Liver (tissue), 8 donors: ENCODE measurements at regions not wholly inside any gene's neighbourhood (a gene's known extent, or its start where the extent isn't known, plus 50 kb on each side); places are given as distances from the start of the nearest gene placed in this dataset.

Source experiments
- DNase-seq: peaks from one replicate; pipeline ENCODE4 v3.0.0-alpha.2; 2017; ENCODE audit warnings: low spot score
- H3K27ac ChIP-seq, 2 donors: one replicate each; pipeline ENCODE4 v1.7.0; 2013; ENCODE audit warnings: inconsistent platforms in 2 of 2, low read length in 2 of 2, control low read depth in 1 of 2, low read depth in 1 of 2, mild to moderate bottlenecking in 1 of 2
- H3K27me3 ChIP-seq, 4 donors: one replicate each; pipeline versions ENCODE4 v1.6.1 to v1.7.0; 2013; ENCODE audit warnings: low read length in 3 of 4, inconsistent platforms in 1 of 4, mild to moderate bottlenecking in 1 of 4, moderate library complexity in 1 of 4; ENCODE audit not compliant: control insufficient read depth in 4 of 4, insufficient read depth in 4 of 4
- H3K36me3 ChIP-seq, 4 donors: one replicate each; pipeline versions ENCODE4 v1.6.1 to v1.7.0; 2013; ENCODE audit warnings: low read length in 3 of 4, mild to moderate bottlenecking in 3 of 4, low read depth in 1 of 4, moderate library complexity in 1 of 4; ENCODE audit not compliant: control insufficient read depth in 4 of 4, insufficient read depth in 3 of 4
- H3K4me1 ChIP-seq, 4 donors: one replicate each; pipeline versions ENCODE4 v1.6.1 to v1.7.0; 2013; ENCODE audit warnings: low read length in 3 of 4, mild to moderate bottlenecking in 3 of 4, moderate library complexity in 1 of 4; ENCODE audit not compliant: control insufficient read depth in 4 of 4, insufficient read depth in 4 of 4
- H3K4me3 ChIP-seq, 3 donors: one replicate each; pipeline versions ENCODE4 v1.6.1 to v1.7.0; 2013; ENCODE audit warnings: low read length in 3 of 3, control low read depth in 1 of 3, low read depth in 1 of 3, mild to moderate bottlenecking in 1 of 3
- H3K9ac ChIP-seq, 2 donors: one replicate each; pipeline ENCODE4 v1.7.0; 2013; ENCODE audit warnings: low read length in 2 of 2, mild to moderate bottlenecking in 2 of 2, moderate library complexity in 2 of 2, control low read depth in 1 of 2, low read depth in 1 of 2
- H3K9me3 ChIP-seq, 4 donors: one replicate each; pipeline versions ENCODE4 v1.6.1 to v1.7.0; 2013; ENCODE audit warnings: low read length in 3 of 4; ENCODE audit not compliant: control insufficient read depth in 4 of 4
- EGR1 ChIP-seq, 2 donors: IDR thresholded peaks; 2 replicates each; pipeline ENCODE4 v1.6.1; 2016 to 2018; ENCODE audit warnings: antibody characterized with exemption in 2 of 2, low read depth in 2 of 2
- FOXA2 ChIP-seq: IDR thresholded peaks from 2 replicates; pipeline ENCODE4 v1.6.1; 2016; ENCODE audit warnings: antibody characterized with exemption
- HNF4G ChIP-seq: IDR thresholded peaks from 2 replicates; pipeline ENCODE4 v1.6.1; 2016; ENCODE audit warnings: antibody characterized with exemption
- JUND ChIP-seq, 2 donors: IDR thresholded peaks; 2 replicates each; pipeline ENCODE4 v1.6.1; 2016; ENCODE audit warnings: antibody characterized with exemption in 2 of 2
- NR2F2 ChIP-seq: IDR thresholded peaks from 2 replicates; pipeline ENCODE4 v1.6.1; 2016; ENCODE audit warnings: antibody characterized with exemption
- RAD21 ChIP-seq, 2 donors: IDR thresholded peaks; 2 replicates each; pipeline ENCODE4 v1.6.1; 2016; ENCODE audit warnings: antibody characterized with exemption in 2 of 2, mild to moderate bottlenecking in 2 of 2
- RXRA ChIP-seq, 2 donors: IDR thresholded peaks; 2 replicates each; pipeline ENCODE4 v1.6.1; 2017 to 2018; ENCODE audit warnings: antibody characterized with exemption in 2 of 2, mild to moderate bottlenecking in 1 of 2
- SP1 ChIP-seq: IDR thresholded peaks from 2 replicates; pipeline ENCODE4 v1.6.1; 2018; ENCODE audit warnings: antibody characterized with exemption, mild to moderate bottlenecking
- YY1 ChIP-seq: IDR thresholded peaks from 2 replicates; pipeline ENCODE4 v1.6.1; 2016; ENCODE audit warnings: antibody characterized with exemption, mild to moderate bottlenecking
- WGBS: extraction: QIAGEN DNeasy Blood & Tissue Kit; methylation state at CpG from one replicate; pipeline ENCODE4 v1.1.7; 2013; 5-methylcytosine and 5-hydroxymethylcytosine counted together
- TF ChIP-seq, protein P1 (sequence below): fragments of 150-350 bp; IDR thresholded peaks from 2 replicates; pipeline ENCODE4 v1.5.1; 2017; ENCODE audit warnings: improper control_type of control experiment, low read depth, low read length; ENCODE audit not compliant: missing input control
- TF ChIP-seq, protein P2 (sequence below): IDR thresholded peaks from 2 replicates; pipeline ENCODE4 v1.6.1; 2016; ENCODE audit warnings: antibody characterized with exemption
- donor health status: healthy.
- donor health status: healthy.
- donor health status: healthy.
- donor health status: healthy.
- donor health status: healthy.

DNA sequence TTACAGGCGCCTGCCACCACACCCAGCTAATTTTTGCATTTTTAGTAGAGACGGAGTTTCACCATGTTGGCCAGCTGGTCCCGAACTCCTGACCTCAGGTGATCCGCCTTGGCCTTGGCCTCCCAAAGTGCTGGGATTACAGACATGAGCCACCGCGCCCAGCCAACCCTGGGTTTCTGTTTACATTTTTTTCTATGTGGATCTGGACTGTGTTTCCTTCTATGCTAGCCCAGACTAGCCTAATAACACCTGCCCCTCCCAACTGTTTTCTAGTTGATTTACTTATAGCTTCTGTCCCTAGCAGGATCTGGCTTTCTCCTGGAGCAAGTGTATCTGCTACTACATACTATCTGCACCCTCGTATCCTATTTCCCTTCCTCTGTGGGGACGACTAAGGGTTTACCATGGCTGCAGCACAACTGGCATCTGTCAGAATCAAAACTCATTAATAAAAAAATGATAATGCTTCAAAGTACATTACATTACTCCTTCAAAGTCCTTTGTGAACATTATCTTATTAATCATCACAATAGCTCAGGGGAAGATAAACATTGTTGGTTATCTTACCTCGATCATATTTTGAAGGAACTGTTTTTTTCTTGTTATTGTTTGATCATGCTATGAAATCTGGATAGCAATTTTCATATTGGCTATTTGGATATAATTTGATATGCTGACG is 228.3 kb downstream of the KLF5 start (continued):
- TF ChIP-seq, protein P1, sequence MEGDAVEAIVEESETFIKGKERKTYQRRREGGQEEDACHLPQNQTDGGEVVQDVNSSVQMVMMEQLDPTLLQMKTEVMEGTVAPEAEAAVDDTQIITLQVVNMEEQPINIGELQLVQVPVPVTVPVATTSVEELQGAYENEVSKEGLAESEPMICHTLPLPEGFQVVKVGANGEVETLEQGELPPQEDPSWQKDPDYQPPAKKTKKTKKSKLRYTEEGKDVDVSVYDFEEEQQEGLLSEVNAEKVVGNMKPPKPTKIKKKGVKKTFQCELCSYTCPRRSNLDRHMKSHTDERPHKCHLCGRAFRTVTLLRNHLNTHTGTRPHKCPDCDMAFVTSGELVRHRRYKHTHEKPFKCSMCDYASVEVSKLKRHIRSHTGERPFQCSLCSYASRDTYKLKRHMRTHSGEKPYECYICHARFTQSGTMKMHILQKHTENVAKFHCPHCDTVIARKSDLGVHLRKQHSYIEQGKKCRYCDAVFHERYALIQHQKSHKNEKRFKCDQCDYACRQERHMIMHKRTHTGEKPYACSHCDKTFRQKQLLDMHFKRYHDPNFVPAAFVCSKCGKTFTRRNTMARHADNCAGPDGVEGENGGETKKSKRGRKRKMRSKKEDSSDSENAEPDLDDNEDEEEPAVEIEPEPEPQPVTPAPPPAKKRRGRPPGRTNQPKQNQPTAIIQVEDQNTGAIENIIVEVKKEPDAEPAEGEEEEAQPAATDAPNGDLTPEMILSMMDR, result no peak
- no peak for TF ChIP-seq SP1
- TF ChIP-seq NR2F2, result no peak

DNA sequence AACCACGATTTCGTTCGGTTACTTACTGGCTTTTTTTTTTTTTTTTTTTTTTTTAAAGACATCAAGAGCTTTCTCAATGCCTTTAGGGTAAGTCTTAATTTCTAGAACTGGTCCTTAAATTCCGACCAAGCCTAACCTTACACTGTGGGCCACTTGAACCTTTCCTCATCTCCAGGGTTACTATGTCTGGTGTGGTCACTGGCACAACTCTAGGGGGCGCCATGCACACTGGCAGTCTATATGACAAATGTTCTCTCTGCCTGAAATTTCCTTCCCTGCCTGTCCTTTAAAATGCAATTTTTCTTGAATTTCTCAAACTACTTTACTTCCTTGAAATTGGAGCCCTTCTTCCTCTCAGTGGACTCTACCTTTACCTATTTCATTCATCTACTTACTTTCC is 227.4 kb downstream of the KLF5 start:
- 91% methylated on average over 5 of the region's 5 CpGs for WGBS
- Histone ChIP-seq H3K4me1 (peaks cover 0 to 2% (median 0%) of the 10 kb centered on the region in 4 donors), H3K9me3 (no peaks in the 10 kb centered on the region), H3K4me3 (no peak overlapping the region), H3K27ac (no peak overlapping the region), H3K36me3 (no peaks in the 10 kb centered on the region), H3K9ac (no peak overlapping the region), H3K27me3 (no peaks in the 10 kb centered on the region)
- TF ChIP-seq RXRA (IDR thresholded peaks at IDR 0.05), result no peak
- TF ChIP-seq RAD21 (IDR thresholded peaks at IDR 0.05), result no peak
- TF ChIP-seq, protein P2, sequence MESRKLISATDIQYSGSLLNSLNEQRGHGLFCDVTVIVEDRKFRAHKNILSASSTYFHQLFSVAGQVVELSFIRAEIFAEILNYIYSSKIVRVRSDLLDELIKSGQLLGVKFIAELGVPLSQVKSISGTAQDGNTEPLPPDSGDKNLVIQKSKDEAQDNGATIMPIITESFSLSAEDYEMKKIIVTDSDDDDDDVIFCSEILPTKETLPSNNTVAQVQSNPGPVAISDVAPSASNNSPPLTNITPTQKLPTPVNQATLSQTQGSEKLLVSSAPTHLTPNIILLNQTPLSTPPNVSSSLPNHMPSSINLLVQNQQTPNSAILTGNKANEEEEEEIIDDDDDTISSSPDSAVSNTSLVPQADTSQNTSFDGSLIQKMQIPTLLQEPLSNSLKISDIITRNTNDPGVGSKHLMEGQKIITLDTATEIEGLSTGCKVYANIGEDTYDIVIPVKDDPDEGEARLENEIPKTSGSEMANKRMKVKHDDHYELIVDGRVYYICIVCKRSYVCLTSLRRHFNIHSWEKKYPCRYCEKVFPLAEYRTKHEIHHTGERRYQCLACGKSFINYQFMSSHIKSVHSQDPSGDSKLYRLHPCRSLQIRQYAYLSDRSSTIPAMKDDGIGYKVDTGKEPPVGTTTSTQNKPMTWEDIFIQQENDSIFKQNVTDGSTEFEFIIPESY, result no peak
- no peak for TF ChIP-seq HNF4G
- no peak for DNase-seq

DNA sequence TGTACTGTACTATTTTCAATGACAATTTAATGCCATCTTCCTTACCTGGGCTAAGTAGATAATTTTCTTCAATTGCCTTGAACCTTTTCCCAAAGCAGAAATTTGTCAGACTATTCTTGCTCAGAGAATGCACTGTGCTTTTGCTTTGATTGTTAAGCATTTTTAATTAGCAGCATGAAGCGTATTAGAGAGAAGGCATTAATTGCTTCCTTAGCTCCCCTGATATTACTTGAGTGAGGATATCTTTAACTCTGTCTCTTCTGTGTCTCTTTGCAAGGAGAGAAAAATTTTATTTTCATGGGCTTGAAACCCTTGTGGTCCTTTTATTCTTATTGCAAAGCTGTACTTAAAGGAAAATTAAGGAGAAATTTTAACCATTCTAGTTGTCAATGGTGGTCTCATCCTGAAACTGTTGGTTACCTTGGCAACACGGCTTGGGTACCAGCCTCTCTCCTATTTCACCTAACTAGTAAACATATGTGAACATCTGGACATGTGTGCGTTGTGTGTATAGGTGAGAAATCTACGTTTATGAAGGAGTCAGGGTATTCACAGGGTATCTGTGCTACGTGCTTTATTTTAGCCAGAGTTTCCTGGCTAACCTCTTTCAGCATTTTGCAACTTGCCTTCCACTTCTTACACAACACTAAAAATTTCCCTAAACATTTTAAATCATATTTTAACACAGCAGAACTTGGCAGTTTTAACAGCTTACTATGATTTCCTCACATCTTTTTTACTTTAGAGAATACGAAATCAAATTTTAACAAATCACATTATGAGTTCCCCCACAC is 225.5 kb downstream of the KLF5 start:
- 88% methylated on average over 6 of the region's 6 CpGs for WGBS
- H3K27me3 ChIP-seq, result no peaks in the 10 kb centered on the region
- H3K27ac ChIP-seq, result no peak overlapping the region
- H3K4me3 ChIP-seq, result no peak overlapping the region
- H3K9me3 ChIP-seq, result no peaks in the 10 kb centered on the region
- no peak for DNase-seq
- no peak for TF ChIP-seq JUND (IDR thresholded peaks at IDR 0.05)
- TF ChIP-seq FOXA2, result no peak
- no peak for TF ChIP-seq RAD21 (IDR thresholded peaks at IDR 0.05)
- H3K9ac ChIP-seq, result no peak overlapping the region
- no peaks in the 10 kb centered on the region for H3K36me3 ChIP-seq
- no peaks in the 10 kb centered on the region for H3K4me1 ChIP-seq

DNA sequence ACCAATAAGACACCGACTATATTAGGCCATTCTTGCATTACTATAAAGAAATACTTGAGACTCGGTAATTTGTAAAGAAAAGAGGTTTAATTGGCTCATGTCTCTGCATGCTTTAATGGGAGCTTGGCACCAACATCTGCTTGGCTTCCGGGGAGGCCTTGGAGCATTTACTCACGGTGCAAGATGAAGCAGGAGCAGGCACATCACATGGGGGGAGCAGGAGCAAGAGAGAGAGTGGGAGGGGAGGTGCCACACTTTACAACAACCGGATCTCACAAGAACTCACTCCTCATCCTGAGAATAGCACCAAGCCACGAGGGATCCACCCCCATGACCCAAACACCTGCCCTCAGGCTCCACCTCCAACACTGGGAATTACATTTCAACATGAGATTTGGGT is 224.8 kb downstream of the KLF5 start:
- TF ChIP-seq EGR1 (IDR thresholded peaks at IDR 0.05; ENCODE audit: low read depth in 2 of 2) (no peak), HNF4G (no peak), YY1 (no peak), RXRA (IDR thresholded peaks at IDR 0.05) (no peak)
- Histone ChIP-seq H3K4me1 (no peaks in the 10 kb centered on the region), H3K4me3 (no peak overlapping the region), H3K27me3 (no peaks in the 10 kb centered on the region), H3K36me3 (no peaks in the 10 kb centered on the region), H3K9ac (no peak overlapping the region), H3K9me3 (no peaks in the 10 kb centered on the region), H3K27ac (no peak overlapping the region)
- 89% methylated on average over 6 of the region's 6 CpGs for WGBS
- no peak for DNase-seq
